ENCODE measurements at regions not wholly inside any gene's neighbourhood (a gene's known extent, or its start where the extent isn't known, plus 50 kb on each side); places are given as distances from the start of the nearest gene placed in this dataset.

DNA sequence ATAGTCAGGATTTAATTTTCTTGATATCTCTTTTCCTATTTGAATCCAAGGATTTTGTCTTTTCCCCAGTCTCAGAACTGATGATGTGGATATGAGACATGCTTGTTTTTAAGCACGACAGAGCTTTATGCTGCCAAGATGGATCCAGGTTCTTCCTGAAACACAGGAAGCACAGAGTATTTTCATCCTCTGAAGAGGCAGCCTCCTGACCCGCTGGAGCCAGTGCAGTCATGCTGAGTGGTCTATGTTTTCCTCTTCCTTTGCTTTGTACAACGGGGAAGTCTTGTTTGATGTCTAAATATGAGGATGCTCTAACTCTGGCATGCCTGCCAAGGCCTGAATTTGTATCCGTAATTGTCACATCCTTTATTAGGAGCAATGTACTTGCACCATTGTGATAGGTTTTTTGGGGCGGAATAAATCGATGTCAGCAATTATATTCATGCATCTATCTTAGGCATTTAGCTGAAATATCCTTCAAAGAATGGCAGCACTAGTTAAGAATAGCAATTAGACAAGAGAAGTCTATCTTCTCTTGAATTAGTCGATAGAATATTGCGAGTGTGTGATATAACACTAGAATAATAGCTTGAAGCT lies 407.1 kb upstream of the JAG1 start:
- H3K27me3 Mint-ChIP-seq (ENCODE audit: low read depth), result no peaks in the 10 kb centered on the region
- H3K9me3 Mint-ChIP-seq (ENCODE audit: low read depth), result no peaks in the 10 kb centered on the region
- no peak overlapping the region for H3K4me3 Mint-ChIP-seq (ENCODE audit: unreplicated experiment)
- H3K36me3 Mint-ChIP-seq (ENCODE audit: low read depth), result peaks cover 1% of the 10 kb centered on the region
- H3K27ac Mint-ChIP-seq (ENCODE audit: unreplicated experiment), result no peak overlapping the region
- H3K4me1 Mint-ChIP-seq (ENCODE audit: low read depth), result peaks cover 14% of the 10 kb centered on the region
- DNase-seq (ENCODE audit: low spot score), result no peak
- TF ChIP-seq, protein P1, sequence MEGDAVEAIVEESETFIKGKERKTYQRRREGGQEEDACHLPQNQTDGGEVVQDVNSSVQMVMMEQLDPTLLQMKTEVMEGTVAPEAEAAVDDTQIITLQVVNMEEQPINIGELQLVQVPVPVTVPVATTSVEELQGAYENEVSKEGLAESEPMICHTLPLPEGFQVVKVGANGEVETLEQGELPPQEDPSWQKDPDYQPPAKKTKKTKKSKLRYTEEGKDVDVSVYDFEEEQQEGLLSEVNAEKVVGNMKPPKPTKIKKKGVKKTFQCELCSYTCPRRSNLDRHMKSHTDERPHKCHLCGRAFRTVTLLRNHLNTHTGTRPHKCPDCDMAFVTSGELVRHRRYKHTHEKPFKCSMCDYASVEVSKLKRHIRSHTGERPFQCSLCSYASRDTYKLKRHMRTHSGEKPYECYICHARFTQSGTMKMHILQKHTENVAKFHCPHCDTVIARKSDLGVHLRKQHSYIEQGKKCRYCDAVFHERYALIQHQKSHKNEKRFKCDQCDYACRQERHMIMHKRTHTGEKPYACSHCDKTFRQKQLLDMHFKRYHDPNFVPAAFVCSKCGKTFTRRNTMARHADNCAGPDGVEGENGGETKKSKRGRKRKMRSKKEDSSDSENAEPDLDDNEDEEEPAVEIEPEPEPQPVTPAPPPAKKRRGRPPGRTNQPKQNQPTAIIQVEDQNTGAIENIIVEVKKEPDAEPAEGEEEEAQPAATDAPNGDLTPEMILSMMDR (IDR thresholded peaks at IDR 0.05), result no peak

DNA sequence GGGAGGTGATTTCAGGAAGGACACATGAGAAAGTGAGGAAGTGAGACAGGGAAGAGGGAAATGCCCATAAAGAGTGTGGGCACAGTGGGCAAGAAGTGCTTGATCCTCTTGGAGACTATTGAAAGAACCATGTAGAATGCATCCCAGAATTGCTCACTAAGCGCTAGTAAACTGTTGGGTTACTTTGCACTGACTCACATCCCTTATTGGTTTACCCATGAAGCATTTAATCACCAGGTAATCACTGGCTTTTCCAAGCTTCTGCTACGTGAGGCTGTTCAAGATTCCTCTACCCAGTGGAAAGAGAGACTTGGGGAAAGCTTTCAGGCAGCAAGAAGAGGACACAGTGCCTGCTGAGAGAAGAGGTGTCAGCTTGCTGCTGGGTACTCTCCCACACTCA lies 410.0 kb upstream of the JAG1 start:
- Mint-ChIP-seq H3K27me3 (ENCODE audit: low read depth) (no peaks in the 10 kb centered on the region), H3K9me3 (ENCODE audit: low read depth) (peaks cover 11% of the 10 kb centered on the region), H3K4me3 (ENCODE audit: unreplicated experiment) (no peak overlapping the region), H3K27ac (ENCODE audit: unreplicated experiment) (no peak overlapping the region), H3K4me1 (ENCODE audit: low read depth) (peaks cover 6% of the 10 kb centered on the region), H3K36me3 (ENCODE audit: low read depth) (peaks cover 1% of the 10 kb centered on the region)
- TF ChIP-seq, protein P1 (IDR thresholded peaks at IDR 0.05), result no peak
- DNase-seq (ENCODE audit: low spot score), result no peak

DNA sequence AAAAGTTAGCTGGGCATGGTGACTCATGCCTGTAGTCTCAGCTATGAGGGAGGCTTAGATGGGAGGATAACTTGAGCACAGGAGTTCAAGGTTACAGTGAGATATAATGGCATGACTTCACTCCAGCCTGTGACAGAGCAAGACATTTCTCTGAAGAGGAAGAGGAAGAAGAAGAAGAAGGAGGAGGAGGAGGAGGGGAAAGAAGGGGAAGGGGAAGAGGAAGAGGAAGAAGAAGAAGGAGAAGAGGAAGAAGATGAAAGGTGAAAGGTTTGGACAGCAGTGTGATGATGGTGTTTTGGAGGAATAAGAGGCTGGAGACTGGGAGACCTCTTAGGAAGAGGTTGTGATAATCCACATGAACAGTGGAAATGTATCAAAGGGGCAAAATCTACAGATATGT lies 410.7 kb upstream of the JAG1 start:
- H3K9me3 Mint-ChIP-seq (ENCODE audit: low read depth), result peaks cover 12% of the 10 kb centered on the region
- TF ChIP-seq, protein P1 (IDR thresholded peaks at IDR 0.05), result no peak
- no peaks in the 10 kb centered on the region for H3K27me3 Mint-ChIP-seq (ENCODE audit: low read depth)
- H3K4me3 Mint-ChIP-seq (ENCODE audit: unreplicated experiment), result no peak overlapping the region
- DNase-seq (ENCODE audit: low spot score), result no peak
- no peak overlapping the region for H3K27ac Mint-ChIP-seq (ENCODE audit: unreplicated experiment)
- peaks cover 1% of the 10 kb centered on the region for H3K36me3 Mint-ChIP-seq (ENCODE audit: low read depth)
- H3K4me1 Mint-ChIP-seq (ENCODE audit: low read depth), result peaks cover 4% of the 10 kb centered on the region

DNA sequence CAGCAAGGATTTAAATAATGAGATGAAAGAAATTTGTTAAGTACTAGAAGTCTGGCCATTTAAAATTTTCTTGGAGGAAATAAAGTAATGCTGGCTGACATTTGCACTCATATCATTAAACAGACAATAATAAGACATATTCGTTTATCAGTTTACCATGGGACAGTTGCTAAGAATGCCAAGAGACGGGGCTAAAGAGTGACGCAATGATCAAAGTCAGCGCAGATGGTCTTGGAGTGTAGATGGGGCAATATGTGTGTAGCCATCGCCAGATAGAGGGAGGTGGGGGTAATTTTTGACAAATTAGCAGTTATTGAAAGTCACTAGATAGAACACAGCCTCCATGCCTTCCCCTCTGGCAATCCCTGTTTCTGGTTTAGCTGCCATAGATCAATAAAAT lies 413.2 kb upstream of the JAG1 start:
- peaks cover 1% of the 10 kb centered on the region for H3K36me3 Mint-ChIP-seq (ENCODE audit: low read depth)
- H3K4me1 Mint-ChIP-seq (ENCODE audit: low read depth), result peaks cover 4% of the 10 kb centered on the region
- TF ChIP-seq, protein P1 (IDR thresholded peaks at IDR 0.05), result no peak
- DNase-seq (ENCODE audit: low spot score), result no peak
- H3K27ac Mint-ChIP-seq (ENCODE audit: unreplicated experiment), result no peak overlapping the region
- peaks cover 12% of the 10 kb centered on the region for H3K9me3 Mint-ChIP-seq (ENCODE audit: low read depth)
- no peaks in the 10 kb centered on the region for H3K27me3 Mint-ChIP-seq (ENCODE audit: low read depth)
- no peak overlapping the region for H3K4me3 Mint-ChIP-seq (ENCODE audit: unreplicated experiment)

DNA sequence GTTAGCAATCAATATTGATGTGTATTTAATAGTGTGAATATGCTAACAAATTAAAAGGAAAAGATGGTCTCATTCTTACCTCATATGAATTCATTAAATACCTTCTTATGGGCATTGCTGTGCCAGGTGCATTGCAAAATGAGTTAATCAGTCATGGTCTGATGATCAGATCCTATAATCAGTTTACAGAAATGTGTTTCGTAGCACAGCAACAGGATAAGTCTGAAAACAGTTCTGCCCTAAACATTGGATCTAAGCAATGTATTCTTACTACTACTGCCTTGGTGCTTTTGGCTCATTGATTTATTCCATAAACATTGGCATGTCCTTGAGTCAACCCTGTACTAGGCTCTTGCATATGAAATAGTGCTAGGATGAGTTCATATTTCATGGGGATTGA lies 417.0 kb upstream of the JAG1 start:
- TF ChIP-seq, protein P1 (IDR thresholded peaks at IDR 0.05), result no peak
- H3K36me3 Mint-ChIP-seq (ENCODE audit: low read depth), result no peaks in the 10 kb centered on the region
- no peak overlapping the region for H3K27ac Mint-ChIP-seq (ENCODE audit: unreplicated experiment)
- no peaks in the 10 kb centered on the region for H3K27me3 Mint-ChIP-seq (ENCODE audit: low read depth)
- H3K4me1 Mint-ChIP-seq (ENCODE audit: low read depth), result peaks cover 4% of the 10 kb centered on the region
- peaks cover 12% of the 10 kb centered on the region for H3K9me3 Mint-ChIP-seq (ENCODE audit: low read depth)
- DNase-seq (ENCODE audit: low spot score), result no peak
- no peak overlapping the region for H3K4me3 Mint-ChIP-seq (ENCODE audit: unreplicated experiment)
